ENCODE measurements at regions not wholly inside any gene's neighbourhood (a gene's known extent, or its start where the extent isn't known, plus 50 kb on each side); places are given as distances from the start of the nearest gene placed in this dataset.

DNA sequence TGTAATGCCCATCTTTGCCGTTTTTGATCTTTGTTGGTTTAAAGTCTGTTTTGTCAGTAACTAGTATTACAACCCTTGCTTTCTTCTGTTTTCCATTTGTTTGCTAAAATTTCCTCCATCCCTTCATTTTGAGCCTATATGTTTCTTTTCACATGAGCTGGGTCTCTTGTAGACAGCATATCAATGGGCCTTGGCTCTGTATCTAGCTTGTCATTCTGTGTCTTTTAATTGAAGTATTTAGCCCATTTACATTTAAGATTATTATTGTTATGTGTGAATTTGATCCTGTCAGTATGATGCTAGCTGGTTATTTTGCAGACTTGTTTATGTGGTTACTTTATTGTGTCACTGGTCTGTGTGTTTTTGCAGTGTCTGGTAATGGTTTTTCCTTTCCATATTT is 913.2 kb downstream of the TRHDE start:
- no peak overlapping the region for H2BK5ac ChIP-seq (ENCODE audit: low read depth, low read length, poor library complexity, severe bottlenecking)
- no peak overlapping the region for H4K8ac ChIP-seq (ENCODE audit: low read length)
- WGBS = no CpG with 5 or more reads among the region's 1 CpG
- H2BK12ac ChIP-seq (ENCODE audit: low read length in 2 of 2) = no peak overlapping the region
- H3K79me1 ChIP-seq (replicated peaks; ENCODE audit: low read length, poor library complexity, severe bottlenecking) = no peaks in the 10 kb centered on the region
- DNase-seq = no peak
- H2BK15ac ChIP-seq (ENCODE audit: low read depth, poor library complexity, severe bottlenecking) = no peak overlapping the region
- no peak overlapping the region for H3K4ac ChIP-seq (ENCODE audit: low read depth in 1 of 2, low read length in 2 of 2)
- no peak overlapping the region for H3K23ac ChIP-seq (ENCODE audit: low read length in 2 of 2)
- H3K9me3 ChIP-seq (ENCODE audit: control insufficient read depth, low read length) = peaks cover 46% of the 10 kb centered on the region
- H2AK5ac ChIP-seq (ENCODE audit: low read length, severe bottlenecking) = no peak overlapping the region
- no peak overlapping the region for H2BK120ac ChIP-seq (ENCODE audit: low read depth, low read length)
- H3K27ac ChIP-seq (ENCODE audit: low read length, poor library complexity, severe bottlenecking) = no peak overlapping the region
- H4K91ac ChIP-seq (ENCODE audit: low read length) = no peak overlapping the region
- H3K27me3 ChIP-seq (ENCODE audit: control insufficient read depth in 1 of 2, insufficient read depth in 1 of 2, low read length in 2 of 2) = no peaks in the 10 kb centered on the region
- no peak overlapping the region for H2AFZ ChIP-seq (ENCODE audit: low read depth, low read length)
- no peaks in the 10 kb centered on the region for H3K36me3 ChIP-seq (ENCODE audit: control insufficient read depth in 1 of 2, insufficient read depth in 2 of 2, low read depth in 1 of 2, low read length in 2 of 2)
- H3K14ac ChIP-seq (ENCODE audit: low read length in 2 of 2) = no peak overlapping the region
- H3K4me1 ChIP-seq (ENCODE audit: control insufficient read depth, insufficient read depth, low read depth, low read length) = no peaks in the 10 kb centered on the region
- no peak overlapping the region for H3K9ac ChIP-seq (ENCODE audit: low read length)
- no peak overlapping the region for H3K4me3 ChIP-seq (ENCODE audit: insufficient read depth in 1 of 2, low read depth in 1 of 2, low read length in 2 of 2)
- H3K18ac ChIP-seq (ENCODE audit: low read depth in 1 of 2, low read length in 2 of 2) = no peak overlapping the region
- no peak overlapping the region for H3K4me2 ChIP-seq (ENCODE audit: low read length, poor library complexity, severe bottlenecking)

DNA sequence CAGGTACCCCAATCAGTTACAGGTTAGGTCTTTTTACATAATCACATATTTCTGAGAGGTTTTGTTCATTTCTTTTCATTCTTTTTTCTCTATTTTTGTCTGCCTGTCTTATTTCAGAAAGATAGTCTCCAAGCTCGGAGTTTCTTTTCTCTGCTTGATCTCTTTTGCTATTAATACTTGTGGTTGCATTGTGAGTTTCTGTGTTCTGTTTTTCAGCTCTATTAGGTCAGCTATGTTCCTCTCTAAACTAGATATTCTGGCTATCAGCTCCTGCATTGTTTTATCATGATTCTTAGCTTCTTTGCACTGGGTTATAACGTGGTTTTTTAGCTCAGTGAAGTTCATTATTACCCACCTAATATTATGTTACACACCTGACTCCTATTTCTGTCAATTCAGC is 914.1 kb downstream of the TRHDE start:
- Histone ChIP-seq H2BK5ac (ENCODE audit: low read depth, low read length, poor library complexity, severe bottlenecking) (no peak overlapping the region), H3K79me1 (replicated peaks; ENCODE audit: low read length, poor library complexity, severe bottlenecking) (no peaks in the 10 kb centered on the region), H4K8ac (ENCODE audit: low read length) (no peak overlapping the region), H2BK12ac (ENCODE audit: low read length in 2 of 2) (no peak overlapping the region), H3K4ac (ENCODE audit: low read depth in 1 of 2, low read length in 2 of 2) (no peak overlapping the region), H3K23ac (ENCODE audit: low read length in 2 of 2) (no peak overlapping the region), H3K36me3 (ENCODE audit: control insufficient read depth in 1 of 2, insufficient read depth in 2 of 2, low read depth in 1 of 2, low read length in 2 of 2) (no peaks in the 10 kb centered on the region), H3K9ac (ENCODE audit: low read length) (no peak overlapping the region), H3K27me3 (ENCODE audit: control insufficient read depth in 1 of 2, insufficient read depth in 1 of 2, low read length in 2 of 2) (no peaks in the 10 kb centered on the region), H3K4me2 (ENCODE audit: low read length, poor library complexity, severe bottlenecking) (no peak overlapping the region), H2AFZ (ENCODE audit: low read depth, low read length) (no peak overlapping the region), H3K14ac (ENCODE audit: low read length in 2 of 2) (no peak overlapping the region), H2BK15ac (ENCODE audit: low read depth, poor library complexity, severe bottlenecking) (no peak overlapping the region), H3K27ac (ENCODE audit: low read length, poor library complexity, severe bottlenecking) (no peak overlapping the region), H3K4me1 (ENCODE audit: control insufficient read depth, insufficient read depth, low read depth, low read length) (no peaks in the 10 kb centered on the region), H3K9me3 (ENCODE audit: control insufficient read depth, low read length) (peaks cover 48% of the 10 kb centered on the region), H3K18ac (ENCODE audit: low read depth in 1 of 2, low read length in 2 of 2) (no peak overlapping the region), H3K4me3 (ENCODE audit: insufficient read depth in 1 of 2, low read depth in 1 of 2, low read length in 2 of 2) (no peak overlapping the region), H4K91ac (ENCODE audit: low read length) (no peak overlapping the region), H2AK5ac (ENCODE audit: low read length, severe bottlenecking) (no peak overlapping the region), H2BK120ac (ENCODE audit: low read depth, low read length) (no peak overlapping the region)
- no peak for DNase-seq
- 50% methylated on average over 2 of the region's 2 CpGs for WGBS

DNA sequence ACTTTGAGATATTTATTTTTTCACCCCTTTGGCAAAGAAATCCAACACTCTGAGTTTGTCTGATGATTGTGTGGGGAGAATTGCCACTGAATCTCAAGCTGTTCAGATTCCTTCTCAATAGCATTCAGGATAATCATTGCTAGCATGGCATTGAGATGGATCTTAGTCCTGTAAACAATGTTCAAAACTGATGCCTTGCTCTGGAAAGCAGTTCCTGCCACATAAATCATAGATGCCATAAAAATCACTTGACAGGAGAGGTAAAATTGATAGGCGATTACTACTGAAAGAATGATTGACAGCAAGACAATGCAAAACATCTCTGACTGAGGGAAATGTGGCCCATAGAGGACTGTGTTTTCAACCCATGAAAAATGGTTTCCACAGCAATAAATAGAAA is 915.6 kb downstream of the TRHDE start:
- H2BK120ac ChIP-seq (ENCODE audit: low read depth, low read length) = no peak overlapping the region

DNA sequence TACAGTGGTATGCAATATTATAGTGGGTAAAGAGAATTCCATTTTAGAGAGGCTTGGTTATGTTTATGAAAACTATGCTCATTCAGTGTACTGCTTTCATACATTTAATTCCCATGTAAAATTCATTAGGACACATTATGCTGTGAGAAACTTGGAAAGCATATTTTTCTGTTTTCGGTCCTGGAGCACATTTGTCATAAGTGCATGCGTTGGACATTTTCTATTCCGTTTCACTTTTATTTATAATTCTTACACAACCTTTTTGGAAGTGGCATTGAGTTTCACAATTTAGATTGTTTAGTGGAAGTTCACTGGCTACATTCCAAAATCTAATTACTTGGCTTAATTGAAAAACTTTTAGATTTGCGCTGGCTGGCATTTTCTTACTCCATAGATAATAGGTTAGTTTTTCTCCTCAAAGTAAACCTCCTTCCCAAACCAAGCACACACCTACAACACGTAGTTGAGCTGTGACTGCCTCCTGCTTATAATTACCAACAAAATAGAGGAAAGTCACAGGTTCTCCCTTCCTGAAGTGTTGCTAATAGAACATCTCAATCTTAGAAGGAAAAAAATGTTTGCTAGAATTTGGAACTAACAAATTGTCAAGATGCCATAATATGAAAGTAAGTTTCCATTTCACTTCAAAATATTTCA is 938.5 kb downstream of the TRHDE start:
- H3K18ac ChIP-seq (ENCODE audit: low read depth in 1 of 2, low read length in 2 of 2) = no peak overlapping the region
- peaks cover 35% of the 10 kb centered on the region for H3K9me3 ChIP-seq (ENCODE audit: control insufficient read depth, low read length)
- H2AK5ac ChIP-seq (ENCODE audit: low read length, severe bottlenecking) = no peak overlapping the region
- no peak overlapping the region for H4K91ac ChIP-seq (ENCODE audit: low read length)
- no peaks in the 10 kb centered on the region for H3K36me3 ChIP-seq (ENCODE audit: control insufficient read depth in 1 of 2, insufficient read depth in 2 of 2, low read depth in 1 of 2, low read length in 2 of 2)
- DNase-seq = no peak
- no peaks in the 10 kb centered on the region for H3K4me1 ChIP-seq (ENCODE audit: control insufficient read depth, insufficient read depth, low read depth, low read length)
- no peak overlapping the region for H2BK12ac ChIP-seq (ENCODE audit: low read length in 2 of 2)
- no peak overlapping the region for H3K4me2 ChIP-seq (ENCODE audit: low read length, poor library complexity, severe bottlenecking)
- no peak overlapping the region for H3K23ac ChIP-seq (ENCODE audit: low read length in 2 of 2)
- no peaks in the 10 kb centered on the region for H3K79me1 ChIP-seq (replicated peaks; ENCODE audit: low read length, poor library complexity, severe bottlenecking)
- no peak overlapping the region for H3K4ac ChIP-seq (ENCODE audit: low read depth in 1 of 2, low read length in 2 of 2)
- no peak overlapping the region for H3K9ac ChIP-seq (ENCODE audit: low read length)
- H4K8ac ChIP-seq (ENCODE audit: low read length) = no peak overlapping the region
- H2BK15ac ChIP-seq (ENCODE audit: low read depth, poor library complexity, severe bottlenecking) = no peak overlapping the region
- no peaks in the 10 kb centered on the region for H3K27me3 ChIP-seq (ENCODE audit: control insufficient read depth in 1 of 2, insufficient read depth in 1 of 2, low read length in 2 of 2)
- H2BK120ac ChIP-seq (ENCODE audit: low read depth, low read length) = no peak overlapping the region
- no peak overlapping the region for H3K4me3 ChIP-seq (ENCODE audit: insufficient read depth in 1 of 2, low read depth in 1 of 2, low read length in 2 of 2)
- H2BK5ac ChIP-seq (ENCODE audit: low read depth, low read length, poor library complexity, severe bottlenecking) = no peak overlapping the region
- H2AFZ ChIP-seq (ENCODE audit: low read depth, low read length) = no peak overlapping the region
- 100% methylated on average over 1 of the region's 5 CpGs for WGBS
- no peak overlapping the region for H3K27ac ChIP-seq (ENCODE audit: low read length, poor library complexity, severe bottlenecking)
- H3K14ac ChIP-seq (ENCODE audit: low read length in 2 of 2) = no peak overlapping the region

More for the DNA sequence above, 915.6 kb downstream of the TRHDE start:
- Histone ChIP-seq H3K4me3 (ENCODE audit: insufficient read depth in 1 of 2, low read depth in 1 of 2, low read length in 2 of 2) (no peak overlapping the region), H2AK5ac (ENCODE audit: low read length, severe bottlenecking) (no peak overlapping the region), H3K9ac (ENCODE audit: low read length) (no peak overlapping the region), H4K91ac (ENCODE audit: low read length) (no peak overlapping the region), H3K4ac (ENCODE audit: low read depth in 1 of 2, low read length in 2 of 2) (no peak overlapping the region), H3K27me3 (ENCODE audit: control insufficient read depth in 1 of 2, insufficient read depth in 1 of 2, low read length in 2 of 2) (no peaks in the 10 kb centered on the region), H3K4me1 (ENCODE audit: control insufficient read depth, insufficient read depth, low read depth, low read length) (no peaks in the 10 kb centered on the region), H2BK15ac (ENCODE audit: low read depth, poor library complexity, severe bottlenecking) (no peak overlapping the region), H3K18ac (ENCODE audit: low read depth in 1 of 2, low read length in 2 of 2) (no peak overlapping the region), H3K4me2 (ENCODE audit: low read length, poor library complexity, severe bottlenecking) (no peak overlapping the region), H2BK12ac (ENCODE audit: low read length in 2 of 2) (no peak overlapping the region), H3K9me3 (ENCODE audit: control insufficient read depth, low read length) (peaks cover 48% of the 10 kb centered on the region), H3K14ac (ENCODE audit: low read length in 2 of 2) (no peak overlapping the region), H3K23ac (ENCODE audit: low read length in 2 of 2) (no peak overlapping the region), H3K36me3 (ENCODE audit: control insufficient read depth in 1 of 2, insufficient read depth in 2 of 2, low read depth in 1 of 2, low read length in 2 of 2) (no peaks in the 10 kb centered on the region), H3K79me1 (replicated peaks; ENCODE audit: low read length, poor library complexity, severe bottlenecking) (no peaks in the 10 kb centered on the region), H2BK5ac (ENCODE audit: low read depth, low read length, poor library complexity, severe bottlenecking) (no peak overlapping the region), H4K8ac (ENCODE audit: low read length) (no peak overlapping the region), H3K27ac (ENCODE audit: low read length, poor library complexity, severe bottlenecking) (no peak overlapping the region), H2AFZ (ENCODE audit: low read depth, low read length) (no peak overlapping the region)
- no peak for DNase-seq
- WGBS = 83% methylated on average over 1 of the region's 1 CpG

Measured in mesenchymal stem cell (in vitro differentiated cells and primary cell).